GM18951 (cell line): ENCODE measurements at regions not wholly inside any gene's neighbourhood (a gene's known extent, or its start where the extent isn't known, plus 50 kb on each side); places are given as distances from the start of the nearest gene placed in this dataset.

ENCODE experiments used
- POLR2A ChIP-seq: IDR thresholded peaks from 4 replicates; pipeline ENCODE4 v1.6.1; 2011; ENCODE audit warnings: mild to moderate bottlenecking; ENCODE audit not compliant: insufficient read length, insufficient read depth; ENCODE audit errors: extremely low read depth
- in situ Hi-C: fragments of 300-500 bp; cut with MboI; formaldehyde crosslinking; loops from one replicate; pipeline ENCODE4 v1.12.0; 2022; ENCODE audit warnings: low sequenced_read_pairs, mixed read lengths, inconsistent platforms; ENCODE audit not compliant: unreplicated experiment

GRCh38 chr19:28333909-28334308 lies 879.0 kb downstream of the UQCRFS1 start:
- in situ Hi-C loops = no loop called here
- TF ChIP-seq POLR2A = no peak

- no peak for TF ChIP-seq POLR2A
- in situ Hi-C loops = no loop called here
Measured at GRCh38 chr19:28332886-28333285, 880.1 kb downstream of the UQCRFS1 start.

- TF ChIP-seq POLR2A = no peak
- in situ Hi-C loops = no loop called here
Measured at GRCh38 chr19:28332351-28332750, 880.6 kb downstream of the UQCRFS1 start.

- in situ Hi-C loops = no loop called here
- no peak for TF ChIP-seq POLR2A
Measured at GRCh38 chr19:28331596-28331995, 881.4 kb downstream of the UQCRFS1 start.

- in situ Hi-C loops = no loop called here
Measured at GRCh38 chr19:28330831-28331230, 882.1 kb downstream of the UQCRFS1 start.

GRCh38 chr19:28329429-28329828 lies 883.5 kb downstream of the UQCRFS1 start:
- in situ Hi-C loops = no loop called here
- TF ChIP-seq POLR2A = no peak

More at GRCh38 chr19:28330831-28331230, 882.1 kb downstream of the UQCRFS1 start:
- no peak for TF ChIP-seq POLR2A

GRCh38 chr19:28327905-28328304 lies 885.0 kb downstream of the UQCRFS1 start:
- in situ Hi-C loops = no loop called here
- no peak for TF ChIP-seq POLR2A

- in situ Hi-C loops = no loop called here
- no peak for TF ChIP-seq POLR2A
Measured at GRCh38 chr19:28326746-28327145, 886.2 kb downstream of the UQCRFS1 start.

GRCh38 chr19:28324275-28325060 lies 888.5 kb downstream of the UQCRFS1 start:
- no peak for TF ChIP-seq POLR2A
- in situ Hi-C loops = no loop called here

GRCh38 chr19:28322945-28323344 lies 890.0 kb downstream of the UQCRFS1 start:
- no peak for TF ChIP-seq POLR2A
- in situ Hi-C loops = no loop called here

- no peak for TF ChIP-seq POLR2A
- in situ Hi-C loops = no loop called here
Measured at GRCh38 chr19:28322491-28322890, 890.5 kb downstream of the UQCRFS1 start.

GRCh38 chr19:28319918-28320317 lies 893.0 kb downstream of the UQCRFS1 start:
- TF ChIP-seq POLR2A = no peak
- in situ Hi-C loops = no loop called here

- no peak for TF ChIP-seq POLR2A
- in situ Hi-C loops = no loop called here
Measured at GRCh38 chr19:28319227-28319626, 893.7 kb downstream of the UQCRFS1 start.

GRCh38 chr19:28318469-28319179 lies 894.3 kb downstream of the UQCRFS1 start:
- no peak for TF ChIP-seq POLR2A
- in situ Hi-C loops = no loop called here
